ENCODE measurements at regions not wholly inside any gene's neighbourhood (a gene's known extent, or its start where the extent isn't known, plus 50 kb on each side); places are given as distances from the start of the nearest gene placed in this dataset.
"Not testable (repeated sequence)": the region's sequence is repeated elsewhere in the genome, so short reads cannot be mapped to it uniquely, and the experiment has no call there.

GRCh38 chr4:131764730-131765129 is 1384.4 kb upstream of the PCDH10 start:
- CTCF ChIA-PET, result no interaction called here
- Histone ChIP-seq H3K4me3 (no peak overlapping the region), H3K79me2 (ENCODE audit: control insufficient read depth, insufficient read depth, low read length) (no peaks in the 10 kb centered on the region), H3K27ac (ENCODE audit: control insufficient read depth, insufficient read depth) (no peak overlapping the region), H3K4me1 (ENCODE audit: control insufficient read depth, insufficient read depth, low read length) (no peaks in the 10 kb centered on the region), H3K27me3 (replicated peaks in 1 of 2; ENCODE audit: control insufficient read depth in 2 of 2, insufficient read depth in 2 of 2, low read length in 1 of 2) (no peaks in the 10 kb centered on the region), H2AFZ (ENCODE audit: control insufficient read depth, low read depth, low read length) (no peak overlapping the region), H3K9me3 (replicated peaks; ENCODE audit: control insufficient read depth, insufficient read depth, low read length) (no peaks in the 10 kb centered on the region), H4K20me1 (ENCODE audit: control insufficient read depth, insufficient read depth) (no peaks in the 10 kb centered on the region), H3K36me3 (ENCODE audit: control insufficient read depth in 2 of 2, insufficient read depth in 2 of 2, low read length in 1 of 2) (no peaks in the 10 kb centered on the region), H3K9ac (ENCODE audit: control insufficient read depth, insufficient read depth, low read length) (no peak overlapping the region), H3K4me2 (ENCODE audit: control insufficient read depth, insufficient read depth) (no peak overlapping the region)
- 78% methylated on average over 28 of the region's 28 CpGs for WGBS (ENCODE audit: insufficient coverage, insufficient replicate concordance, low lambda C conversion rate, missing lambda C conversion rate)
- no peak for TF ChIP-seq ZNF687 (IDR thresholded peaks at IDR 0.05)
- TF ChIP-seq IRF4 (IDR thresholded peaks at IDR 0.05; ENCODE audit: low read depth, low read length), result no peak
- TF ChIP-seq CEBPB (IDR thresholded peaks at IDR 0.05; ENCODE audit: borderline replicate concordance in 1 of 2, low read depth in 2 of 2, low read length in 2 of 2), result no peak
- TF ChIP-seq NRF1 (conservative IDR thresholded peaks at IDR 0.05; ENCODE audit: low read depth, low read length), result no peak
- no peak for TF ChIP-seq ZNF24 (IDR thresholded peaks at IDR 0.05)
- no peak for TF ChIP-seq POLR2AphosphoS5 (IDR thresholded peaks at IDR 0.05; ENCODE audit: low read length)
- RAD21 ChIA-PET (ENCODE audit: unreplicated experiment), result no interaction called here
- intact Hi-C loops (cut with micrococcal nuclease; ENCODE audit: unreplicated experiment) (no loop called here), in situ Hi-C loops (cut with MboI) (no loop called here)
- no peak for FAIRE-seq
- BruUV-seq (replicated peaks), result no TSS peak
- SMC1A ChIA-PET (ENCODE audit: uncharacterized antibody, unreplicated experiment), result no interaction called here
- POLR2A ChIA-PET, result no interaction called here
- no peak for ATAC-seq
- DNase-seq (ENCODE audit: low read depth, low spot score), result no peak

- H3K27ac ChIP-seq (ENCODE audit: control insufficient read depth, insufficient read depth); H3K4me2 ChIP-seq (ENCODE audit: control insufficient read depth, insufficient read depth); BruUV-seq (replicated peaks); H3K27me3 ChIP-seq (replicated peaks in 1 of 2; ENCODE audit: control insufficient read depth in 2 of 2, insufficient read depth in 2 of 2, low read length in 1 of 2); intact Hi-C loops (cut with micrococcal nuclease; ENCODE audit: unreplicated experiment); POLR2A ChIA-PET; FAIRE-seq; H3K9ac ChIP-seq (ENCODE audit: control insufficient read depth, insufficient read depth, low read length); H3K4me1 ChIP-seq (ENCODE audit: control insufficient read depth, insufficient read depth, low read length); SMC1A ChIA-PET (ENCODE audit: uncharacterized antibody, unreplicated experiment); in situ Hi-C loops (cut with MboI); H4K20me1 ChIP-seq (ENCODE audit: control insufficient read depth, insufficient read depth); H2AFZ ChIP-seq (ENCODE audit: control insufficient read depth, low read depth, low read length); H3K4me3 ChIP-seq; H3K79me2 ChIP-seq (ENCODE audit: control insufficient read depth, insufficient read depth, low read length); ATAC-seq; DNase-seq (ENCODE audit: low read depth, low spot score); CTCF ChIA-PET; RAD21 ChIA-PET (ENCODE audit: unreplicated experiment); H3K9me3 ChIP-seq (replicated peaks; ENCODE audit: control insufficient read depth, insufficient read depth, low read length); H3K36me3 ChIP-seq (ENCODE audit: control insufficient read depth in 2 of 2, insufficient read depth in 2 of 2, low read length in 1 of 2): not testable (repeated sequence)
- WGBS (ENCODE audit: insufficient coverage, insufficient replicate concordance, low lambda C conversion rate, missing lambda C conversion rate), result 14% methylated on average over 3 of the region's 3 CpGs
Measured at GRCh38 chr4:131774382-131774781, 1374.7 kb upstream of the PCDH10 start.

- H2AFZ ChIP-seq (ENCODE audit: control insufficient read depth, low read depth, low read length); SMC1A ChIA-PET (ENCODE audit: uncharacterized antibody, unreplicated experiment); H3K36me3 ChIP-seq (ENCODE audit: control insufficient read depth in 2 of 2, insufficient read depth in 2 of 2, low read length in 1 of 2); H3K4me2 ChIP-seq (ENCODE audit: control insufficient read depth, insufficient read depth); H3K4me3 ChIP-seq; in situ Hi-C loops (cut with MboI); H4K20me1 ChIP-seq (ENCODE audit: control insufficient read depth, insufficient read depth); ATAC-seq; POLR2A ChIA-PET; RAD21 ChIA-PET (ENCODE audit: unreplicated experiment); intact Hi-C loops (cut with micrococcal nuclease; ENCODE audit: unreplicated experiment); H3K27ac ChIP-seq (ENCODE audit: control insufficient read depth, insufficient read depth); DNase-seq (ENCODE audit: low read depth, low spot score); BruUV-seq (replicated peaks); H3K9me3 ChIP-seq (replicated peaks; ENCODE audit: control insufficient read depth, insufficient read depth, low read length); H3K79me2 ChIP-seq (ENCODE audit: control insufficient read depth, insufficient read depth, low read length); H3K4me1 ChIP-seq (ENCODE audit: control insufficient read depth, insufficient read depth, low read length); CTCF ChIA-PET; H3K9ac ChIP-seq (ENCODE audit: control insufficient read depth, insufficient read depth, low read length); H3K27me3 ChIP-seq (replicated peaks in 1 of 2; ENCODE audit: control insufficient read depth in 2 of 2, insufficient read depth in 2 of 2, low read length in 1 of 2); FAIRE-seq: not testable (repeated sequence)
- whole genome bisulfite sequencing (ENCODE audit: insufficient coverage, insufficient replicate concordance, low lambda C conversion rate, missing lambda C conversion rate), result 16% methylated on average over 3 of the region's 3 CpGs
Measured at GRCh38 chr4:131810565-131810964, 1338.5 kb upstream of the PCDH10 start.

All from GM12878 (cell line).